Fibroblast of pulmonary artery (primary cell): ENCODE measurements at regions not wholly inside any gene's neighbourhood (a gene's known extent, or its start where the extent isn't known, plus 50 kb on each side); places are given as distances from the start of the nearest gene placed in this dataset.
"Not testable (repeated sequence)": the region's sequence is repeated elsewhere in the genome, so short reads cannot be mapped to it uniquely, and the experiment has no call there.

ENCODE experiments used
- DNase-seq: peaks from one replicate; pipeline ENCODE4 v3.0.0-alpha.2; 2010; ENCODE audit warnings: low read depth
- H3K4me3 ChIP-seq: replicated peaks from 2 replicates; pipeline ENCODE4 v1.5.1; 2011; ENCODE audit warnings: low read depth, mild to moderate bottlenecking, control low read depth, low read length, moderate library complexity
- TF ChIP-seq, protein P1 (sequence below): IDR thresholded peaks from 2 replicates; pipeline ENCODE4 v1.5.1; 2011; ENCODE audit warnings: mild to moderate bottlenecking, control low read depth, low read length, inconsistent platforms; ENCODE audit errors: missing control alignments

DNA sequence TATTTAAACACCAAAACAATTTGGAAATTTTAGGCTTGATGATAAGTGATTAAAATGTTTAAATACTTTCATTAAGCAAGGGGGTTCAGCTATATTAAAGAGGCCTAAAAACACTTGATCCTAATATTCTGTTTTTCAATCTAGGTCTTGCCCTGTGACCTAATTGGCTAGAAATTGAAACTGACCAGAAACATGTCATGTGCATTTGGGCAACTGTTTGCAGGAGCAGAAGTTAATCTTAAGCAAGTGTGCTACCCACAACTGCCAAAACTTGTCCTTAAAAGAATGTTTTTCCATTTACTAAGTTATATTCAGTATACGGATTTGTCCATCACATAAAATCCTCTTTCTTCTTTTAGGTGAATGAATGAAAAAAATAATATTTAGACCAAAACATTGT is 167.3 kb downstream of the PPP1R3A start:
- TF ChIP-seq, protein P1, sequence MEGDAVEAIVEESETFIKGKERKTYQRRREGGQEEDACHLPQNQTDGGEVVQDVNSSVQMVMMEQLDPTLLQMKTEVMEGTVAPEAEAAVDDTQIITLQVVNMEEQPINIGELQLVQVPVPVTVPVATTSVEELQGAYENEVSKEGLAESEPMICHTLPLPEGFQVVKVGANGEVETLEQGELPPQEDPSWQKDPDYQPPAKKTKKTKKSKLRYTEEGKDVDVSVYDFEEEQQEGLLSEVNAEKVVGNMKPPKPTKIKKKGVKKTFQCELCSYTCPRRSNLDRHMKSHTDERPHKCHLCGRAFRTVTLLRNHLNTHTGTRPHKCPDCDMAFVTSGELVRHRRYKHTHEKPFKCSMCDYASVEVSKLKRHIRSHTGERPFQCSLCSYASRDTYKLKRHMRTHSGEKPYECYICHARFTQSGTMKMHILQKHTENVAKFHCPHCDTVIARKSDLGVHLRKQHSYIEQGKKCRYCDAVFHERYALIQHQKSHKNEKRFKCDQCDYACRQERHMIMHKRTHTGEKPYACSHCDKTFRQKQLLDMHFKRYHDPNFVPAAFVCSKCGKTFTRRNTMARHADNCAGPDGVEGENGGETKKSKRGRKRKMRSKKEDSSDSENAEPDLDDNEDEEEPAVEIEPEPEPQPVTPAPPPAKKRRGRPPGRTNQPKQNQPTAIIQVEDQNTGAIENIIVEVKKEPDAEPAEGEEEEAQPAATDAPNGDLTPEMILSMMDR, result no peak
- H3K4me3 ChIP-seq, result no peak overlapping the region
- DNase-seq, result no peak

DNA sequence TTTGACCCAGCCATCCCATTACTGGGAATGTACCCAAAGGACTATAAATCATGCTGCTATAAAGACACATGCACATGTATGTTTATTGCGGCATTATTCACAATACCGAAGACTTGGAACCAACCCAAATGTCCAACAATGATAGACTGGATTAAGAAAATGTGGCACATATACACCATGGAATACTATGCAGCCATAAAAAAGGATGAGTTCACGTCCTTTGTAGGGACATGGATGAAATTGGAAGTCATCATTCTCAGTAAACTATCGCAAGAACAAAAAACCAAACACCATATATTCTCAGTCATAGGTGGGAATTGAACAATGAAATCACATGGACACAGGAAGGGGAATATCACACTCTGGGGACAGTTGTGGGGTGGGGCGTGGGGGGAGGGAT is 170.4 kb downstream of the PPP1R3A start:
- not testable (repeated sequence) for H3K4me3 ChIP-seq, DNase-seq

DNA sequence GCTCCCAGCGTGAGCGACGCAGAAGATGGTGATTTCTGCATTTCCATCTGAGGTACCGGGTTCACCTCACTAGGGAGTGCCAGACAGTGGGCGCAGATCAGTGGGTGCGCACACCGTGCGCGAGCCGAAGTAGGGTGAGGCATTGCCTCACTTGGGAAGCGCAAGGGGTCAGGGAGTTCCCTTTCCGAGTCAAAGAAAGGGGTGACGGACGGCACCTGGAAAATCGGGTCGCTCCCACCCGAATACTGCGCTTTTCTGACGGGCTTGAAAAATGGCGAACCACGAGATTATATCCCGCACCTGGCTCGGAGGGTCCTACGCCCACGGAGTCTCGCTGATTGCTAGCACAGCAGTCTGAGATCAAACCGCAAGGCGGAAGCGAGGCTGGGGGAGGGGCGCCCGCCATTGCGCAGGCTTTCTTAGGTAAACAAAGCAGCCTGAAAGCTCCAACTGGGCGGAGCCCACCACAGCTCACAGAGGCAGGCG is 175.8 kb downstream of the PPP1R3A start:
- not testable (repeated sequence) for H3K4me3 ChIP-seq, DNase-seq

DNA sequence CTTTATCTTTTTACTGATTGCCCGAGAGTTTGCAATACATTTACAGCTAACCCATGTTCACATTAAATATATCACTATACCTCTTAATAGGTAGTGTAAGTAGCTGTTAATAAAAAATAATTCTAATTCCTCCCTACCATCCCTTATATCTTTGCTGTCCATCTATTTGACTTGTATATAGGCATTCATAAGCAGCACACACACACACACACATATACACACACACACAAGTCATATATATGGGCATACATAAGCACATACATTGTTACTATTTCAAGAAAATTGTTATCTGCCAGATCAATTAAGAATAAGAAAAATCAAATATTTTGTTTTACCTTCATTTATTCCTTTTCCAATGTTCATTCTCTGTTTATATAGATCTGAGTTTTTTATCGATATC is 176.4 kb downstream of the PPP1R3A start:
- TF ChIP-seq, protein P1, result no peak

DNA sequence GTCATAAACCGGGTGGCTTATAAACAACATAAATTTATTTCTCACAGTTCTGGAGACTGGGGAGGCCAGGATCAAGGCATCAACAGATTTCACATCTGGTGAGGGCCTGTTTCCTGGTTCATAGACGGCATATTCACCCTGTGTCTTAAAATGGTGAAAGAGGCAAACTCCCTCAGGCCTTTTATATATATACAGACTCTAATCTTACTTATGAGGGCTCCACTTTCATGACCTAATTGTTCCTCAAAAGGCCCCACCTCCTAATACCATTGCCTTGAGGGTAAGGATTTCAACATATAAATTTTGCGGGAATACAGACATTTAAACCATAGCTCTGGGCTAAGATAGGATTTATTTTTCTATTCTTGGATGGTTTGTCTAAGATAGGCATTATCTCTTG is 187.2 kb downstream of the PPP1R3A start:
- TF ChIP-seq, protein P1, result no peak
- no peak for DNase-seq
- no peak overlapping the region for H3K4me3 ChIP-seq

More for the DNA sequence above, 176.4 kb downstream of the PPP1R3A start:
- no peak for DNase-seq
- H3K4me3 ChIP-seq, result no peak overlapping the region

DNA sequence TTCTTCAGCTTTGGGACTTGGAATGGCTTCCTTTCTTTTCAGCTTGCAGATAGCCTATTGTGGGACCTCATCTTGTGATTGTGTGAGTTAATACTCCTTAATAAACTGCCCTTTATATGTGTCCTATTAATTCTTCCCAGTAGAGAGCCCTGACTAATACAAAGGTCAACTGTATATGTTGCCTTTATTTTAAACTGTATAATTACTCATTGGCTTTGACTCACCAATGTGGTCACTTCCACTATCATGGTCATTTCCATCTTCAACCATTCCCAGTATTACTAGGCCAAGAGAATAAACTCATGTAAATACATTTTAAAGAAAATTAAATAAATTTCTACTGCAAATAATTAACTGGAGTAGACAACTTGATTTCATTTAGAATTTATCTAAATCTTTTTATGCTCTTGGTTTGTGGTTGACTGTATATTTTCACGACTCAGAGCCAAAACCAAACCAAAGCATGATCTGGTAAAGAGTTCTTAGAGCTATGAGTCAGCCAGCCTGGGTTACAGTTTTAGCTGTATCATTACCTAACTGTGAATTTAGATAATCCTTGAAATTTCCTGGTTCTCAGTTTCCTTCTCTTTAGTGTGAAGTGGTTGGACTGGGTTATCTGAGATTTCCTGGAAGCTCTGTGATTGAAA is 188.4 kb downstream of the PPP1R3A start:
- DNase-seq, result peak; percentile 39
- TF ChIP-seq, protein P1, result no peak
- no peak overlapping the region for H3K4me3 ChIP-seq

DNA sequence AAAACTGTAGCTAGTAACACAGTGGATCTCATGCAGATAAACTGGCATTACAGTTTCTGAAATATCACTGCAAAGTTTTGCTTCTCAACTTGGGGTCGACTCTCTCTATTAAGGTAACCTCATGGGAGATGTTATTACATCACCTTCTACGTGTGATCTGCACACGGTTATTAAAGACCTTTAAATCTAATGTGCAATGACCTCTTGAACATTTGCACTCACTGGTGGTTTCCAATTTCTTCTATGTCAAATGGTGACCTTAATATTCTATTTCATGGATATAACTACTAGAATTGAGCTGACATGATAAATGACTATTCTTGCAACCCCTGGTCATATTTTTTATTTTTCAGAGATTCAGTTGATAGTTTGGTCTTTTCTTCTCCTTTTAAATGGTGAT is 191.3 kb downstream of the PPP1R3A start:
- no peak for DNase-seq
- H3K4me3 ChIP-seq, result no peak overlapping the region
- TF ChIP-seq, protein P1, result no peak

DNA sequence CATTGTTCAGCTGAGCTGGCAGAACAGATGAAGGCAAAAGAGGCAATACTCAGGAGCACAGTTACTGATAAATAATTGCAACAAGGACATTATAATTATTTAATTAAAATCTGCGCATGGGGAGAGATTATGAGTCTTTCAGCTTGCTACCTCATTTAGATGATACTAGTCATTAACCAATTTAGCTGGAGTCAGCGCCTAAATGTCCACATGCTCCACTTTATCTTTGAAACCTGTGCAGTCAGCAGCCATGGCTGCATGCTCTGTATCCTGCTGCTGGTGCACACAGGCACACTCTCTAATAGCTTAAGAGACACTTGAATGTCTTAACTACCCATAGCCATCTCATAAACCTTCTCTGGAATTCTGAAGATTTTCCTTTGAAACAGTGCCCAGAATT is 196.8 kb downstream of the PPP1R3A start:
- TF ChIP-seq, protein P1, result no peak
- no peak overlapping the region for H3K4me3 ChIP-seq
- no peak for DNase-seq
